H9 (cell line): ENCODE measurements at regions not wholly inside any gene's neighbourhood (a gene's known extent, or its start where the extent isn't known, plus 50 kb on each side); places are given as distances from the start of the nearest gene placed in this dataset.

ENCODE experiments used
- DNase-seq: peaks from one replicate; pipeline ENCODE4 v3.0.0-alpha.2; 2017
- H2AFZ ChIP-seq: one replicate; pipeline ENCODE4 v1.6.1; 2013; ENCODE audit warnings: mild to moderate bottlenecking, low read length, control low read depth, moderate library complexity
- H2AK5ac ChIP-seq: 2 replicates; pipeline ENCODE4 v1.6.1; 2013; ENCODE audit warnings: low read length, control low read depth, mixed read lengths; ENCODE audit not compliant: insufficient read length
- H2BK120ac ChIP-seq: one replicate; pipeline ENCODE4 v1.6.1; 2013; ENCODE audit warnings: low read depth, mild to moderate bottlenecking, low read length, control low read depth, inconsistent platforms; ENCODE audit not compliant: poor library complexity, severe bottlenecking
- H2BK12ac ChIP-seq: 2 replicates; pipeline ENCODE4 v1.6.1; 2013; ENCODE audit warnings: low read length, control low read depth, mixed read lengths, low read depth; ENCODE audit not compliant: insufficient read length
- H2BK15ac ChIP-seq: 2 replicates; pipeline ENCODE4 v1.6.1; 2013; ENCODE audit warnings: low read depth, low read length, control low read depth
- H2BK20ac ChIP-seq: one replicate; pipeline ENCODE4 v1.6.1; 2013; ENCODE audit warnings: low read depth, mild to moderate bottlenecking, low read length, control low read depth, inconsistent platforms; ENCODE audit not compliant: poor library complexity, severe bottlenecking
- H2BK5ac ChIP-seq: 2 replicates; pipeline ENCODE4 v1.6.1; 2013; ENCODE audit warnings: low read length, control low read depth, mixed read lengths; ENCODE audit not compliant: insufficient read length
- H3K14ac ChIP-seq: 2 replicates; pipeline ENCODE4 v1.6.1; 2013; ENCODE audit warnings: low read length, control low read depth; ENCODE audit not compliant: insufficient read depth
- H3K18ac ChIP-seq: 2 replicates; pipeline ENCODE4 v1.6.1; 2013; ENCODE audit warnings: low read depth, mild to moderate bottlenecking, mixed read lengths, low read length, control low read depth; ENCODE audit not compliant: insufficient read length
- H3K23ac ChIP-seq: 2 replicates; pipeline ENCODE4 v1.6.1; 2013; ENCODE audit warnings: low read length, control low read depth, mixed read lengths, low read depth; ENCODE audit not compliant: insufficient read length
- H3K23me2 ChIP-seq: 2 replicates; pipeline ENCODE4 v1.6.1; 2013; ENCODE audit warnings: low read depth, mild to moderate bottlenecking, mixed read lengths, low read length, control low read depth; ENCODE audit not compliant: insufficient read length, poor library complexity, severe bottlenecking
- H3K27ac ChIP-seq: 2 replicates; pipeline ENCODE4 v1.5.1; 2013; ENCODE audit warnings: low read length, control low read depth, mixed read lengths, low read depth; ENCODE audit not compliant: insufficient read length
- H3K27me3 ChIP-seq: 2 replicates; pipeline ENCODE4 v1.6.1; 2013; ENCODE audit warnings: low read length, control low read depth, inconsistent platforms; ENCODE audit not compliant: insufficient read depth
- H3K4ac ChIP-seq: 2 replicates; pipeline ENCODE4 v1.6.1; 2013; ENCODE audit warnings: low read depth, mild to moderate bottlenecking, control low read depth, inconsistent platforms, low read length, moderate library complexity
- H3K4me1 ChIP-seq: 2 replicates; pipeline ENCODE4 v1.6.1; 2013; ENCODE audit warnings: low read length, control low read depth, inconsistent platforms; ENCODE audit not compliant: insufficient read depth
- H3K4me2 ChIP-seq: 2 replicates; pipeline ENCODE4 v1.6.1; 2013; ENCODE audit warnings: low read length, control low read depth, mixed read lengths; ENCODE audit not compliant: insufficient read length, insufficient read depth
- H3K56ac ChIP-seq: 2 replicates; pipeline ENCODE4 v1.6.1; 2013; ENCODE audit warnings: low read depth, mild to moderate bottlenecking, mixed read lengths, low read length, control low read depth; ENCODE audit not compliant: insufficient read length
- H3K79me1 ChIP-seq: 2 replicates; pipeline ENCODE4 v1.6.1; 2013; ENCODE audit warnings: low read depth, mild to moderate bottlenecking, moderate library complexity, low read length, control low read depth, inconsistent platforms; ENCODE audit not compliant: insufficient read depth, poor library complexity, severe bottlenecking
- H3K79me2 ChIP-seq: 2 replicates; pipeline ENCODE4 v1.6.1; 2013; ENCODE audit warnings: low read length, control low read depth, inconsistent platforms; ENCODE audit not compliant: insufficient read depth
- H3K9ac ChIP-seq: 2 replicates; pipeline ENCODE4 v1.6.1; 2013; ENCODE audit warnings: low read length, control low read depth, mixed read lengths; ENCODE audit not compliant: insufficient read length; ENCODE audit errors: extremely low read depth
- H3K9me3 ChIP-seq: one replicate; pipeline ENCODE4 v1.6.1; 2013; ENCODE audit warnings: low read depth, low read length, inconsistent platforms; ENCODE audit not compliant: control insufficient read depth
- H3T11ph ChIP-seq: one replicate; pipeline ENCODE4 v1.6.1; 2013; ENCODE audit warnings: mild to moderate bottlenecking, low read length, control low read depth, inconsistent platforms
- H4K20me1 ChIP-seq: one replicate; pipeline ENCODE4 v1.6.1; 2013; ENCODE audit not compliant: control insufficient read depth, insufficient read length, insufficient read depth
- H4K5ac ChIP-seq: 2 replicates; pipeline ENCODE4 v1.6.1; 2013; ENCODE audit warnings: low read depth, mild to moderate bottlenecking, mixed read lengths, low read length, control low read depth; ENCODE audit not compliant: insufficient read length
- H4K8ac ChIP-seq: replicated peaks from 2 replicates; pipeline ENCODE4 v1.6.1; 2013; ENCODE audit warnings: low read length, control low read depth, mixed read lengths, low read depth; ENCODE audit not compliant: insufficient read length
- H4K91ac ChIP-seq: 2 replicates; pipeline ENCODE4 v1.6.1; 2013; ENCODE audit warnings: low read depth, mild to moderate bottlenecking, moderate library complexity, mixed read lengths, low read length, control low read depth; ENCODE audit not compliant: insufficient read length
- H3K27ac Mint-ChIP-seq, 3 experiments: 2 replicates in 2 of 3; 3 replicates in 1 of 3; pipeline ENCODE4 v1.8.0; 2020 to 2021; ENCODE audit warnings: mixed read lengths in 3 of 3, mild to moderate bottlenecking in 1 of 3, moderate library complexity in 1 of 3
- H3K27me3 Mint-ChIP-seq: 2 replicates; pipeline ENCODE4 v1.8.0; 2021; ENCODE audit warnings: low read depth, mild to moderate bottlenecking, moderate library complexity, mixed read lengths
- H3K36me3 Mint-ChIP-seq, 3 experiments: 2 replicates in 2 of 3; 3 replicates in 1 of 3; pipeline ENCODE4 v1.8.0; 2020 to 2021; ENCODE audit warnings: low read depth in 3 of 3, mixed read lengths in 3 of 3; ENCODE audit not compliant: insufficient read depth in 1 of 3
- H3K4me1 Mint-ChIP-seq, 2 experiments: 2 replicates each; pipeline ENCODE4 v1.8.0; 2020; ENCODE audit warnings: mixed read lengths in 2 of 2
- H3K4me3 Mint-ChIP-seq, 2 experiments: 2 replicates in 1 of 2; 3 replicates in 1 of 2; pipeline ENCODE4 v1.8.0; 2020 to 2021; ENCODE audit warnings: mild to moderate bottlenecking in 2 of 2, mixed read lengths in 2 of 2, moderate library complexity in 1 of 2
- H3K9me3 Mint-ChIP-seq, 2 experiments: 2 replicates in 1 of 2; 3 replicates in 1 of 2; pipeline ENCODE4 v1.8.0; 2020; ENCODE audit warnings: mild to moderate bottlenecking in 2 of 2, mixed read lengths in 2 of 2, moderate library complexity in 1 of 2
- WGBS: extraction: QIAGEN DNeasy Blood & Tissue Kit; methylation state at CpG from one replicate; pipeline ENCODE4 v1.1.7; 2013; ENCODE audit warnings: missing lambda C conversion rate, low lambda C conversion rate, mixed read lengths; ENCODE audit not compliant: insufficient read length; ENCODE audit errors: extremely low coverage; 5-methylcytosine and 5-hydroxymethylcytosine counted together
- TF ChIP-seq, protein P1 (sequence below): fragments of 200-600 bp; sonication (generic); conservative IDR thresholded peaks from 3 replicates; pipeline ENCODE4 v1.8.0; 2021; ENCODE audit warnings: antibody characterized with exemption, mild to moderate bottlenecking

GRCh38 chr5:125579182-125579581 is 832.7 kb upstream of the ZNF608 start:
- H2BK15ac ChIP-seq, result no peak overlapping the region
- H4K20me1 ChIP-seq, result no peaks in the 10 kb centered on the region
- H2AK5ac ChIP-seq, result no peak overlapping the region
- no peak overlapping the region for H3K14ac ChIP-seq
- Mint-ChIP-seq H3K4me1 (peaks cover 29 to 30% of the 10 kb centered on the region in 2 experiments), H3K9me3 (peaks cover 2 to 5% of the 10 kb centered on the region in 2 experiments; a peak in 3 of 5 replicates), H3K4me3 (no peak overlapping the region), H3K36me3 (peaks cover 0 to 14% (median 2%) of the 10 kb centered on the region in 3 experiments; a peak in 3 of 7 replicates), H3K27ac (no peak overlapping the region), H3K27me3 (no peaks in the 10 kb centered on the region)
- no peak overlapping the region for H3K9ac ChIP-seq
- no peak overlapping the region for H2BK5ac ChIP-seq
- no peak overlapping the region for H3K4me2 ChIP-seq
- H3K4ac ChIP-seq, result no peak overlapping the region
- H4K91ac ChIP-seq, result no peak overlapping the region
- no peak overlapping the region for H3K56ac ChIP-seq
- H3K27me3 ChIP-seq, result no peaks in the 10 kb centered on the region
- H2BK12ac ChIP-seq, result no peak overlapping the region
- no peak for DNase-seq
- H2BK120ac ChIP-seq, result no peak overlapping the region
- no peak overlapping the region for H3K23ac ChIP-seq
- H3T11ph ChIP-seq, result no peak overlapping the region
- H3K27ac ChIP-seq, result no peak overlapping the region
- H3K79me2 ChIP-seq, result no peaks in the 10 kb centered on the region
- no CpG with 5 or more reads among the region's 5 CpGs for WGBS
- H3K79me1 ChIP-seq, result no peaks in the 10 kb centered on the region
- no peaks in the 10 kb centered on the region; the same call in 1 of the 2 replicates for H3K4me1 ChIP-seq
- TF ChIP-seq, protein P1, sequence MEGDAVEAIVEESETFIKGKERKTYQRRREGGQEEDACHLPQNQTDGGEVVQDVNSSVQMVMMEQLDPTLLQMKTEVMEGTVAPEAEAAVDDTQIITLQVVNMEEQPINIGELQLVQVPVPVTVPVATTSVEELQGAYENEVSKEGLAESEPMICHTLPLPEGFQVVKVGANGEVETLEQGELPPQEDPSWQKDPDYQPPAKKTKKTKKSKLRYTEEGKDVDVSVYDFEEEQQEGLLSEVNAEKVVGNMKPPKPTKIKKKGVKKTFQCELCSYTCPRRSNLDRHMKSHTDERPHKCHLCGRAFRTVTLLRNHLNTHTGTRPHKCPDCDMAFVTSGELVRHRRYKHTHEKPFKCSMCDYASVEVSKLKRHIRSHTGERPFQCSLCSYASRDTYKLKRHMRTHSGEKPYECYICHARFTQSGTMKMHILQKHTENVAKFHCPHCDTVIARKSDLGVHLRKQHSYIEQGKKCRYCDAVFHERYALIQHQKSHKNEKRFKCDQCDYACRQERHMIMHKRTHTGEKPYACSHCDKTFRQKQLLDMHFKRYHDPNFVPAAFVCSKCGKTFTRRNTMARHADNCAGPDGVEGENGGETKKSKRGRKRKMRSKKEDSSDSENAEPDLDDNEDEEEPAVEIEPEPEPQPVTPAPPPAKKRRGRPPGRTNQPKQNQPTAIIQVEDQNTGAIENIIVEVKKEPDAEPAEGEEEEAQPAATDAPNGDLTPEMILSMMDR, result no peak
- H2BK20ac ChIP-seq, result no peak overlapping the region
- no peaks in the 10 kb centered on the region for H3K23me2 ChIP-seq
- no peak overlapping the region for H4K5ac ChIP-seq
- H4K8ac ChIP-seq, result no peak overlapping the region
- H3K9me3 ChIP-seq, result peaks cover 9% of the 10 kb centered on the region
- H2AFZ ChIP-seq, result no peak overlapping the region
- no peak overlapping the region for H3K18ac ChIP-seq
